ENCODE measurements at regions not wholly inside any gene's neighbourhood (a gene's known extent, or its start where the extent isn't known, plus 50 kb on each side); places are given as distances from the start of the nearest gene placed in this dataset.

GRCh38 chr10:131492211-131492857, 180.8 kb upstream of the TCERG1L start:
- DNase-seq, result no peak

GRCh38 chr10:131493432-131493831, 181.9 kb upstream of the TCERG1L start:
- DNase-seq, result no peak

- no peak for DNase-seq
Measured at GRCh38 chr10:131494451-131494850, 182.9 kb upstream of the TCERG1L start.

- DNase-seq, result no peak
Measured at GRCh38 chr10:131495224-131495623, 183.7 kb upstream of the TCERG1L start.

- no peak for DNase-seq
Measured at GRCh38 chr10:131495892-131496291, 184.4 kb upstream of the TCERG1L start.

- no peak for DNase-seq
Measured at GRCh38 chr10:131496351-131497052, 185.0 kb upstream of the TCERG1L start.

GRCh38 chr10:131499566-131499965, 188.0 kb upstream of the TCERG1L start:
- no peak for DNase-seq

- DNase-seq, result no peak
Measured at GRCh38 chr10:131500181-131500580, 188.7 kb upstream of the TCERG1L start.

- DNase-seq, result no peak
Measured at GRCh38 chr10:131500892-131501291, 189.4 kb upstream of the TCERG1L start.

- DNase-seq, result no peak
Measured at GRCh38 chr10:131503992-131504391, 192.5 kb upstream of the TCERG1L start.

- DNase-seq, result no peak
Measured at GRCh38 chr10:131511391-131511790, 199.9 kb upstream of the TCERG1L start.

- DNase-seq, result no peak
Measured at GRCh38 chr10:131512852-131513251, 201.3 kb upstream of the TCERG1L start.

GRCh38 chr10:131513445-131513844, 201.9 kb upstream of the TCERG1L start:
- DNase-seq, result no peak

GRCh38 chr10:131513901-131514300, 202.4 kb upstream of the TCERG1L start:
- no peak for DNase-seq

- no peak for DNase-seq
Measured at GRCh38 chr10:131514454-131514853, 202.9 kb upstream of the TCERG1L start.

- no peak for DNase-seq
Measured at GRCh38 chr10:131516285-131516684, 204.8 kb upstream of the TCERG1L start.

GRCh38 chr10:131517781-131518180, 206.3 kb upstream of the TCERG1L start:
- no peak for DNase-seq

GRCh38 chr10:131519723-131520605, 208.4 kb upstream of the TCERG1L start:
- no peak for DNase-seq

GRCh38 chr10:131531265-131532190, 220.0 kb upstream of the TCERG1L start:
- DNase-seq, result no peak

- no peak for DNase-seq
Measured at GRCh38 chr10:131532291-131532690, 220.8 kb upstream of the TCERG1L start.

- no peak for DNase-seq
Measured at GRCh38 chr10:131532745-131533341, 221.3 kb upstream of the TCERG1L start.
